Body of pancreas (tissue), 4 donors: ENCODE measurements at regions not wholly inside any gene's neighbourhood (a gene's known extent, or its start where the extent isn't known, plus 50 kb on each side); places are given as distances from the start of the nearest gene placed in this dataset.

ENCODE experiments used
- CTCF ChIP-seq, 7 experiments: fragments of 450-650 bp in 4 of 7; fragments of 200-600 bp in 3 of 7; sonication (generic) in 3 of 7; IDR thresholded peaks; one replicate each; pipeline ENCODE4 v1.5.1; 2016 to 2019; ENCODE audit warnings: antibody characterized with exemption in 7 of 7
- POLR2A ChIP-seq, 3 donors: fragments of 450-650 bp; IDR thresholded peaks; one replicate each; pipeline ENCODE4 v1.6.1; 2016; ENCODE audit warnings: antibody characterized with exemption in 3 of 3, mild to moderate bottlenecking in 2 of 3

GRCh38 chr7:70940597-70940996 lies 191.3 kb upstream of the GALNT17 start:
- no peak for TF ChIP-seq CTCF (IDR thresholded peaks at IDR 0.05)
- TF ChIP-seq POLR2A (IDR thresholded peaks at IDR 0.05) = no peak
